ENCODE measurements at regions not wholly inside any gene's neighbourhood (a gene's known extent, or its start where the extent isn't known, plus 50 kb on each side); places are given as distances from the start of the nearest gene placed in this dataset.
"Not testable (repeated sequence)": the region's sequence is repeated elsewhere in the genome, so short reads cannot be mapped to it uniquely, and the experiment has no call there.

GRCh38 chr6:91926361-91926760 is 1339.5 kb upstream of the MAP3K7 start:
- Histone ChIP-seq H3K27ac (ENCODE audit: low read length) (no peak overlapping the region), H3K9ac (ENCODE audit: low read depth, low read length) (no peak overlapping the region), H3K4me3 (ENCODE audit: low read length) (no peak overlapping the region), H3K4me1 (ENCODE audit: insufficient read depth, low read length) (no peaks in the 10 kb centered on the region), H3K36me3 (ENCODE audit: insufficient read depth, low read depth, low read length) (no peaks in the 10 kb centered on the region), H3K9me3 (ENCODE audit: insufficient read depth, low read depth, low read length) (peaks cover 5% of the 10 kb centered on the region; the same call in 1 of the 2 replicates), H3K27me3 (ENCODE audit: insufficient read depth, low read length) (no peaks in the 10 kb centered on the region)

DNA sequence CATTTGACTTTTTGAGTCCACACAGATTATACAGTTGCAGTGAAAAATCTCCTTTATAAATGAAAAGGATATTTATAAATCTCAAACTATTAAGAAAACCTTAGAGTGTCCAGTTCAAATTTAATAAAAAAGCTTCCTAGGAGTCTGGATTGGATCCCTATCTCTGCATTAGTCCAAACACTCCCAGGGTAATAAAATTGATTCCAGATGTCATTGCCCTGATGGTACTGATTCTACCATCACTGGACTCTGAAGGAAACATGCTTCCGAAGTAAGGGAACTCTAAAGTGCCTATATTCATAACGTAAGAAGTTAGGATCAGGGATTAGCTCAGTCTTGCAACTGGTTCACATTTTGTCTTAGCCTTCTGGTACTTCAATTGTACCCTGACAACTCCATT is 1325.1 kb upstream of the MAP3K7 start:
- Histone ChIP-seq H3K4me1 (ENCODE audit: insufficient read depth, low read length) (no peaks in the 10 kb centered on the region), H3K4me3 (ENCODE audit: low read length) (no peak overlapping the region), H3K9ac (ENCODE audit: low read depth, low read length) (no peak overlapping the region), H3K36me3 (ENCODE audit: insufficient read depth, low read depth, low read length) (no peaks in the 10 kb centered on the region), H3K9me3 (ENCODE audit: insufficient read depth, low read depth, low read length) (no peaks in the 10 kb centered on the region), H3K27me3 (ENCODE audit: insufficient read depth, low read length) (no peaks in the 10 kb centered on the region), H3K27ac (ENCODE audit: low read length) (no peak overlapping the region)

GRCh38 chr6:91904586-91905164 is 1317.8 kb upstream of the MAP3K7 start:
- no peak overlapping the region for H3K27ac ChIP-seq (ENCODE audit: low read length)
- no peaks in the 10 kb centered on the region for H3K9me3 ChIP-seq (ENCODE audit: insufficient read depth, low read depth, low read length)
- no peak overlapping the region for H3K4me3 ChIP-seq (ENCODE audit: low read length)
- no peaks in the 10 kb centered on the region for H3K36me3 ChIP-seq (ENCODE audit: insufficient read depth, low read depth, low read length)
- H3K9ac ChIP-seq (ENCODE audit: low read depth, low read length): no peak overlapping the region
- no peaks in the 10 kb centered on the region for H3K4me1 ChIP-seq (ENCODE audit: insufficient read depth, low read length)
- no peaks in the 10 kb centered on the region for H3K27me3 ChIP-seq (ENCODE audit: insufficient read depth, low read length)

DNA sequence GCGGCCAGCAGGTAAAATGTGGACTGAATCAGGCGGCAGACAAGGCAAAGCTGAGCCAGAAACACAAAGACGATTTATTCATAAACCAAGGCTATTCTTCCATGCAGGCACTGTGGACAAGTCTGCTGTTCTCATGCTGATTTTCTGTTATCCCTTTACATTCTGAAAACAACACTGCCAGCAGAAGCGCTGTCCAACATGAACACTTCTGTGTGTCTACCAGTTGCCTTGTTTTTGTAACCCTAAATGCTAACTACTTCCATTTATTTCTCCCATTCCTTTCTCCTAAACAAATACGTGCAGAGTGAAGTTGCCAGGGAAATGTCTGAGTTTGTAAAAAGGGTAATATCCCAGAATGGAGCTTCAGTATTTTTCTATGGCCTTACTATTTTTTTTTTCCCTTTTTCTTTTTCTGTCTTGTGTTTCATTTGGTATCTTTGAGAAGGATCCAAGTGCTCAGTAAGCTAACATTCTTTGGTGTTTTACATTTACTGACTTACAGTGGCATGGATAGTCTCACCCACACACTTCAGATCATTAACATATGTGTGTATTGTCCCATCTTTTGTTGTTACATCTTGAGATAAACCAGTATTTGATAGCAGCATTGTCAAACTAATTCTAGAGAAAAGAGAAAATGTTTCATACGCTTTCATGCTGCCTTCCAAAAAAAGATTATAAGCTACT is 1308.9 kb upstream of the MAP3K7 start:
- H3K27me3 ChIP-seq (ENCODE audit: insufficient read depth, low read length): no peaks in the 10 kb centered on the region
- no peak overlapping the region for H3K27ac ChIP-seq (ENCODE audit: low read length)
- H3K4me3 ChIP-seq (ENCODE audit: low read length): no peak overlapping the region
- no peaks in the 10 kb centered on the region; the same call in 1 of the 2 replicates for H3K9me3 ChIP-seq (ENCODE audit: insufficient read depth, low read depth, low read length)
- no peaks in the 10 kb centered on the region for H3K4me1 ChIP-seq (ENCODE audit: insufficient read depth, low read length)
- H3K36me3 ChIP-seq (ENCODE audit: insufficient read depth, low read depth, low read length): no peaks in the 10 kb centered on the region
- H3K9ac ChIP-seq (ENCODE audit: low read depth, low read length): no peak overlapping the region

GRCh38 chr6:91886183-91886795 is 1299.4 kb upstream of the MAP3K7 start:
- Histone ChIP-seq H3K27ac (ENCODE audit: low read length) (no peak overlapping the region), H3K27me3 (ENCODE audit: insufficient read depth, low read length) (no peaks in the 10 kb centered on the region), H3K36me3 (ENCODE audit: insufficient read depth, low read depth, low read length) (no peaks in the 10 kb centered on the region), H3K9me3 (ENCODE audit: insufficient read depth, low read depth, low read length) (peaks cover 34% of the 10 kb centered on the region), H3K4me1 (ENCODE audit: insufficient read depth, low read length) (no peaks in the 10 kb centered on the region), H3K9ac (ENCODE audit: low read depth, low read length) (no peak overlapping the region), H3K4me3 (ENCODE audit: low read length) (no peak overlapping the region)

DNA sequence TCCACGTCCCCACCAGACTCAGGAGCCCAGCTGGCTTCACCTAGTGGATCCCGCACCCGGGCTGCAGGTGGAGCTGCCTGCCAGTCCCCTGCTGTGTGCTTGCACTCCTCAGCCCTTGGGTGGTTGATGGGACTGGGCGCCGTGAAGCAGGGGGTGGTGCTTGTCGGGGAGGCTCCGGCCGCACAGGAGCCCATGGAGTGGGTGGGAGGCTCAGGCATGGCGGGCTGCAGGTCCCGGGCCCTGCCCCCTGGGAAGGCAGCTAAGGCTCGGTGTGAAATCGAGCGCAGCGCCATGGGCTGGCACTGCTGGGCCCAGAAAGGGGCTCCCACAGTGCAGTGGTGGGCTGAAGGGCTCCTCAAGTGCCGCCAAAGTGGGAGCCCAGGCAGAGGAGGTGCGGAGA is 1294.9 kb upstream of the MAP3K7 start:
- not testable (repeated sequence) for H3K4me3 ChIP-seq (ENCODE audit: low read length); H3K9ac ChIP-seq (ENCODE audit: low read depth, low read length); H3K27me3 ChIP-seq (ENCODE audit: insufficient read depth, low read length); H3K27ac ChIP-seq (ENCODE audit: low read length); H3K4me1 ChIP-seq (ENCODE audit: insufficient read depth, low read length); H3K36me3 ChIP-seq (ENCODE audit: insufficient read depth, low read depth, low read length)
- H3K9me3 ChIP-seq (ENCODE audit: insufficient read depth, low read depth, low read length): peaks cover 26% of the 10 kb centered on the region

GRCh38 chr6:91879386-91879995 is 1292.6 kb upstream of the MAP3K7 start:
- no peaks in the 10 kb centered on the region for H3K4me1 ChIP-seq (ENCODE audit: insufficient read depth, low read length)
- H3K9me3 ChIP-seq (ENCODE audit: insufficient read depth, low read depth, low read length): peaks cover 3% of the 10 kb centered on the region
- H3K4me3 ChIP-seq (ENCODE audit: low read length): no peak overlapping the region
- H3K27me3 ChIP-seq (ENCODE audit: insufficient read depth, low read length): no peaks in the 10 kb centered on the region
- H3K9ac ChIP-seq (ENCODE audit: low read depth, low read length): no peak overlapping the region
- no peak overlapping the region for H3K27ac ChIP-seq (ENCODE audit: low read length)
- no peaks in the 10 kb centered on the region for H3K36me3 ChIP-seq (ENCODE audit: insufficient read depth, low read depth, low read length)

DNA sequence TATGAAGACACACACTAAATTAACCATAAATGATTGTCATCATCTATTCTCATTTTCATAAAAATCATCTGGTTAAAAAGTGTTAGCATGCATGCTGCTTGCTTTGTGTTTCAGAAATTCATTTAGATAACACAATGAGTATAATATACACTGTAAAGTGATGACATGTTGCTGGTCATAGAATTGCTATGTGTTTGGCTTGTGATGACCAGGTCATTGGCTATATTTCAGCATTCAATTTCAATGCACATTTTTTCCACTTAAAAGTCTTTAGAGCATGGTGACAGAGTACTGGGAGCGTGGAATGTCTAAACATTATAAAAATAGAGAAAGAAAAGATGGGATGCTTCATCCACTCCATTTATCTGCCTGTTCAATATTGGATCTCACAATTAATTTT is 1291.1 kb upstream of the MAP3K7 start:
- Histone ChIP-seq H3K27ac (ENCODE audit: low read length) (no peak overlapping the region), H3K4me3 (ENCODE audit: low read length) (no peak overlapping the region), H3K9ac (ENCODE audit: low read depth, low read length) (no peak overlapping the region), H3K9me3 (ENCODE audit: insufficient read depth, low read depth, low read length) (no peaks in the 10 kb centered on the region), H3K4me1 (ENCODE audit: insufficient read depth, low read length) (no peaks in the 10 kb centered on the region), H3K27me3 (ENCODE audit: insufficient read depth, low read length) (no peaks in the 10 kb centered on the region), H3K36me3 (ENCODE audit: insufficient read depth, low read depth, low read length) (no peaks in the 10 kb centered on the region)

GRCh38 chr6:91874971-91875370 is 1288.1 kb upstream of the MAP3K7 start:
- Histone ChIP-seq H3K9ac (ENCODE audit: low read depth, low read length) (no peak overlapping the region), H3K4me1 (ENCODE audit: insufficient read depth, low read length) (no peaks in the 10 kb centered on the region), H3K27me3 (ENCODE audit: insufficient read depth, low read length) (no peaks in the 10 kb centered on the region), H3K27ac (ENCODE audit: low read length) (no peak overlapping the region), H3K9me3 (ENCODE audit: insufficient read depth, low read depth, low read length) (no peaks in the 10 kb centered on the region), H3K36me3 (ENCODE audit: insufficient read depth, low read depth, low read length) (no peaks in the 10 kb centered on the region), H3K4me3 (ENCODE audit: low read length) (no peak overlapping the region)

DNA sequence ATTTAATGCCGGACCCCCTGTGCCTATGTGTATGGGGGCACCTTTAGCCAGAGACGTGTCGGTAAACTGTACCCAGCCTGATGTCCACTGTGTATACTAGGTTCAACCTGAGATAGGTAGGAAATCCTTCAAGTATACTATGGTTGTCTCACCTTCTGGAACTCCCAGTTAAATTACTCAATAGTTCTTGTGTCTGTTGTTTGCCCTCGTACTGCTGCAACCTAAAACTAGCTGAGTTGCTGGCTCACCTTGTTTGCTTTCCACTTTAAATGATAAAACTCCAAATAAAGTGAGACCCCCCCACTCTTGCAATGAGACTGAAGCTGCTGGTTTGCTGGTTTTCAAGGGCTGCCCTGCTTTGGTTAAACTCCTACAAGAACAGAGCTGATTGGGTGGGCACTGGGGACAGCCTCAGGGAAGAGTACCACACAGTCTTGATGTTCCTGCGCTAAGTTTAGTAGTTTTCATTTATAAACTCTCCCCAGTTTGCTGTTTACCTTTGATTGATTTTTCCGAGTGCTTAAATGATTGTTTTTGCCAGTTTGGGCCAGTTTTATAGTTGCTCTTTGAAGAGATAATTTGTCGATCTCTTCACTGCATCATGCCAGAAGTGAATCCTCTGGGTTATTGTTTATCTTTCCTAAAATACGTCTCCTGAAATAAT is 1281.8 kb upstream of the MAP3K7 start:
- no peaks in the 10 kb centered on the region for H3K36me3 ChIP-seq (ENCODE audit: insufficient read depth, low read depth, low read length)
- H3K4me3 ChIP-seq (ENCODE audit: low read length): no peak overlapping the region
- no peak overlapping the region for H3K9ac ChIP-seq (ENCODE audit: low read depth, low read length)
- no peaks in the 10 kb centered on the region for H3K27me3 ChIP-seq (ENCODE audit: insufficient read depth, low read length)
- H3K4me1 ChIP-seq (ENCODE audit: insufficient read depth, low read length): no peaks in the 10 kb centered on the region
- no peak overlapping the region for H3K27ac ChIP-seq (ENCODE audit: low read length)
- no peaks in the 10 kb centered on the region for H3K9me3 ChIP-seq (ENCODE audit: insufficient read depth, low read depth, low read length)

DNA sequence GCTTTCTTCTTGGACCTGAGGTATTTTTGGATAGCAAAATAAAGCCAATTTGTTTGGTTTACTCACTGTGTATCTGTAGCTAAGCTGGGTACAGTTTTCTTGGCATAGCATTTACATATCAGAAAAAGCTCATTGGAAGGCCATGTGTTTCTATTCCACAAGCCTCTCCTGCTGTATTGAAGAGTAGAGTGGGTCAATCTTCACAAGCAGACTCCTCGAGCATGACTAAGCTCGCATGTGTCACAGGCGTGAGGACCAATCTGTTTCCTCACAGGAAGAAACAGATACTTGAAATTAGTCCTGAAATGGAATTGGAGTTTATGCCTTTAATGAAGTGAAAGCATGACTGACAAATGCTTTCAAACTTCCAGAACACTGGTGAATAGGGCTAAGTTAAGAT is 1279.0 kb upstream of the MAP3K7 start:
- Histone ChIP-seq H3K27me3 (ENCODE audit: insufficient read depth, low read length) (no peaks in the 10 kb centered on the region), H3K27ac (ENCODE audit: low read length) (no peak overlapping the region), H3K4me1 (ENCODE audit: insufficient read depth, low read length) (no peaks in the 10 kb centered on the region), H3K36me3 (ENCODE audit: insufficient read depth, low read depth, low read length) (no peaks in the 10 kb centered on the region), H3K9ac (ENCODE audit: low read depth, low read length) (no peak overlapping the region), H3K4me3 (ENCODE audit: low read length) (no peak overlapping the region), H3K9me3 (ENCODE audit: insufficient read depth, low read depth, low read length) (no peaks in the 10 kb centered on the region)
